GDM1 (cell line): ENCODE measurements at regions not wholly inside any gene's neighbourhood (a gene's known extent, or its start where the extent isn't known, plus 50 kb on each side); places are given as distances from the start of the nearest gene placed in this dataset.

Experiments
- DNase-seq: peaks from one replicate; lab custom pipeline; 2025; lab: John Stamatoyannopoulos, UW

DNA sequence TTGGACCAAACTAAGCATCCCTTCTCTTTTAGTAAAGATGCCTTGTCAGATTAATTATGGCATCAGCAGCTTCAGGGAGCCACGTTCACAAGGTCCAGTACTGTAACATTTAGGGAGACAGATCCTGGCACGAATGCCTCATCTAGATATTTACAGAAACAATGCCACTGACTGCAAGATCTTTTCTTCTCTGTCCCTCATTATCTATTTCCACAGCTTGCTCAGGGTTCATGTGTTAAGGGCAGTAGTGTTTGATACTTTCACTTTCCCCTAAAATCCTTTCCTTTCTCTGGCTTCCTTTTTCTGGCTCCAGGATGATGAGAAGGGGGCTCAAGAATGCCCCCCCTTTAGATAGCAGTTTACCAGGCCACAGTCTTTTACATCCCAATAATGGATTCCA is 393.9 kb downstream of the BCL11A start:
- no peak for DNase-seq

DNA sequence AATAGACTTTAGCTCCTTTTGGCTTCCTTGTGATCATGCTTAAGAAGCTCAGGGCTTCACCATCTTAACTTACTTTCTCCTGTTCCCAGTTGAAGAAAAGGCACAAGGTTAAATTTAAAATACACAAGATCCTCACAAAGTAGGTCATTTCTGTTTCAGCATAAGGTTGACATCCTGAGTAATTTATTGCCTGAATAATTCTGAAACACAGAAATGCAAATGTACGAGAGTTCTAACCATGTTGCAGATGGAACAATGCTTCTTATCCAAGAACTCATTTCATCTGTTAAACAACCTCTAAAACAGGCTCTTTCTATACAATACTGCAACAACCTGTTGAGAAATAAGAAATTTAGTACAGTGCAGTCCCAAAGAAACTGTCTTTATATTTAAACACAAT is 395.2 kb downstream of the BCL11A start:
- DNase-seq, result no peak

DNA sequence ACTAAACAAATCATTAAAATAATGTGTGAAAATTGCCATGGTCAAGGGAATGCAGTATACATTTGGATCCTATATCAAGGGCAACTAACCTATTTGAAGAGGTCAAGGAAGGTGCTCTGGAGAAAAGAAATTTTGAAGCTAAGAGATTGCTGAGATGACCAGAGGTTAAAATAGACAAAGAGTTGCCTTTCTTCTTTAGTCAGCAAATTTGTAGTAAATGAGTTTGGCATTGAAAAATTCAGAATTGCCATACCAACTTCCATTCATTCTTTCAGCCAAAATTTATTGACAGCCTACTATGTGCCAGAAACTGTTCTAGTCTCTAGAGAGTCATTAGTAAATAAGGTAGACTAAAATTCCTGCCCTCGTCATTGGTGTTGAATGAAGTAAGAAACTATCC is 396.2 kb downstream of the BCL11A start:
- no peak for DNase-seq

DNA sequence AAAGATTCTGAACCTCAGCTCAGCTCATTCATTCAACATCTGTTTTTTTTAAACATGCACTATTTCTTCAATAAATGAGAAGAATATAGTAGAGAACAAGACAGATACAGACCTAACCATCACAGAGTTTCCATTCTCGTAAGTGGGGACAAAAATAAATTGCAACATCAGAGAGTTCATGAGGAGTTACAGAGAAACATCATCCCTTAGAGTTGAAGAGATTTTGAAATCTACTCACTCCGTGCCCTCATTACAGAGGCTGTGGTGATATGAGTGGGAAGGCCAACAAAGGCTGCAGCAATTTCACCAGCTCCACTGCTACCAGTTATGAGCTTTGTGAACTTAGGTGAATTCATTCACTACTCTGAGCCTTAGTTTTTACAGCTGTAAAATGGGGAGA is 399.3 kb downstream of the BCL11A start:
- no peak for DNase-seq

DNA sequence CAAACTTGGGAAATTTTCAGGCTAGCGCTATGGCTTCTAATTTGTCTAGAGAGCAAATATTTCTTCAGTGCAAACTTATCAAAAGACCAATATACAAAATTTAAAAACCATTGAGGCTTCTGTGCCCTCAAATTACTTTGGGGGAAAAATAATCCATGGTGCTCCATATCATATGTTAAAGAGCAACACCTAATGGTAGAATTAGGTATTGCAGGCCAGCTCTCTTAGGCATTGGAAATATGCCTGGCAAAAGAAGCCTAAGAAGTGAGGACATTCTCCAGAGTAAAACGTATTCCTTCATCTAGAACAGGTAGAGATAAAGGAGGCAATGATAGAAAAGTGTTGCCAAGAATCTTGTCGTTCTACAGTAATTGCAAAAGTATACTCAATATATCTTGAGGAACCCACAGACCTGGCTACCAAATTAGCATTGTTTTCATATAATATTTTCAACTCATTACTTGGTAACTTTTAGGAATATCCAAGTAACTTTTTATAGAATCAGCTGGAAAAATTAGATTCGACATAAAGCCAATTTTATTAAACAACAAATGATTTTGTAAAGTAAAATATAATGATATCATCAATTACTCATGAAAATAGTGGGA is 401.1 kb downstream of the BCL11A start:
- peak; percentile 20 for DNase-seq

DNA sequence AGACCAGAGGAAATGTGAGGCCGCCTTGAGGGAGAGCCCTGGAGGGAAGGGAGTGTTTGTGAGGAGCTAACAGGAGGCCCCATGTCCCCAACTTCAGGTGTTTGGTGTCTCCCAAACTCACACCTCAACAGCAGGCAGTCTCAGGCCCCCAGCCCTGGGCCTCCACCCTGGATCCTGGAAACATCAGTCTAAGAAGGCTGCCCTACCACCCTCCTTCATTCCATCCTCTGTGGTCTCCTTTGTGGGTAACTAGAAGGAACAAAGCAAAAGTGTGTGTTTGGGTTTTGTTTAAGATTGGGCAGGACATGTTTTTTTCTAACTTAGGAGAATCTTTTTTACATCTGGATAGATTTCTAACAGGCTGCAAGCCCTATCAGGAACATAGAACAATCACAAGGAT is 404.3 kb downstream of the BCL11A start:
- peak; percentile 65 for DNase-seq

DNA sequence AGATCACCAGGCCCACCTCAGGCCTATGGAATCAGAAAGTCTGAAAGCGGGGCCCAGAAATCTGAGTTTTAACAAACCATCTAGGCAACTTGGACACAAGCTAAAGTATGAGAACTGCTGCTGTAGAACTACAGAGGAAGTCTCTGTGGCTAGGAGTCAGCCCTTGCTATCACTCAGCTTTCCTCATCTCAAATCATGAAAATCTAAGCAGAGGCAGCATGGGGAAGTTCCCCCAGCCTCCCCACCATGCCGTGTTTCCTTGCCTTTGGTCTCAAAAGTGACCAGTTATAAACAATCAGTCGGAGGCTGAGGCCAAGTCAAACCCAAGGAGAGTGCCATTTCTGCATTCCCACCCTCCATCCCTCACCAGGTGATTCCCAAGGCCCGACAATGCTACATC is 404.7 kb downstream of the BCL11A start:
- DNase-seq, result peak; percentile 69

DNA sequence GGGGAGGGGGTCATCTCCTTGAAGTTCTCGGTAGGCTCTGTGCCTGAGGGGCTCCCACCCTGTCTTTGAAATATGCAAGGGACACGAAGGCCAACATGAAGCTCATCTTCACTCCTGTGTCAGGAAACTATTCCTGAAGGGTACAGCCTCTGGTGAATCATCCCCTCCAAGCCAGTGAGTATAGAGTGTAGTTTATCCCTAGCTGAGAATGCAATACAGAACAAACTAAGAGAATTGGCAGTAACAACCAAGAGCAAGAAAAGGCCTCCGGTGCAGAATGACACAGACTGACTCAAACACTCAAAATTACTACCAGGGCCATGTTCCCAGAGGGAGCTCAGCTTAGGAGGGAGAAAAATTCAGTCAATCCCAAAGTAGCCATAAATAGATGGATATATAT is 413.3 kb downstream of the BCL11A start:
- DNase-seq, result no peak

DNA sequence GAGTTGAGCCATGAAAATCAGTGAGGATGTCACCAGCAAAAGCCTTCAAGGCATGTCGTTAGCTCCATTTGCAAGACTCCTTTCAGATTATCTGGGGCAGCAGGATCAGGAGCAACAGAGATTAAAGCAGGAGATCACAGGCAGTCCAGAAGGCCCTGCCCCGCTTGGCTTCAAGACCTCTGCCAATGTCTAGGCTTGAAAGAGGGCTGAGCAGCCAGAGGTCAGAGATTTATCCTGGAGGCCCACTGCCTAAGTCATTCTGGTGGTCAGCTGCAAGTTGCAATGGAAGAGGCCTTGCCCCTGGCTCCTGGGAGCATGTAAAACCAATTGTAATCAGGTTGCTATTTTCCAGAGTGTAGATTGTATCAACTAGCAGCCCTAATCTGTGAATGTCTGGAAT is 416.5 kb downstream of the BCL11A start:
- no peak for DNase-seq

DNA sequence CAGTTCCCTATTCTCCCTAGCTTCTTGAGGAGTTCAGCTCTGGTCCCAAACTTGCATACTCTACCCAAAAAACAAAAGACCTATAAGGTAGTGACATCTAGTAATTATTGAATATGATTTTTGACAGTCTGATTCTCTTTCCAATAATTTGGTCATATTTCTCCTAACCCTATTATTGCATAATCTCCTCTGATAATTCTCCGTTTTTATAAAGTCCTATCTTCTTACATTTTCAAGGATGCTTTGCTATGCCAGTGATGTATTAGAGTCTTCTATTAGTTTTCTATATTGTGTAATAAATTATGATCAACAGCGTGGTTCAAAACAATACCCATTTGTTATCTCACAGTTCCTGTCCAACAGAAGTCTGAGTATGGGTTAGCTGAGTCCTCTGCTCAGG is 426.3 kb downstream of the BCL11A start:
- DNase-seq, result no peak

DNA sequence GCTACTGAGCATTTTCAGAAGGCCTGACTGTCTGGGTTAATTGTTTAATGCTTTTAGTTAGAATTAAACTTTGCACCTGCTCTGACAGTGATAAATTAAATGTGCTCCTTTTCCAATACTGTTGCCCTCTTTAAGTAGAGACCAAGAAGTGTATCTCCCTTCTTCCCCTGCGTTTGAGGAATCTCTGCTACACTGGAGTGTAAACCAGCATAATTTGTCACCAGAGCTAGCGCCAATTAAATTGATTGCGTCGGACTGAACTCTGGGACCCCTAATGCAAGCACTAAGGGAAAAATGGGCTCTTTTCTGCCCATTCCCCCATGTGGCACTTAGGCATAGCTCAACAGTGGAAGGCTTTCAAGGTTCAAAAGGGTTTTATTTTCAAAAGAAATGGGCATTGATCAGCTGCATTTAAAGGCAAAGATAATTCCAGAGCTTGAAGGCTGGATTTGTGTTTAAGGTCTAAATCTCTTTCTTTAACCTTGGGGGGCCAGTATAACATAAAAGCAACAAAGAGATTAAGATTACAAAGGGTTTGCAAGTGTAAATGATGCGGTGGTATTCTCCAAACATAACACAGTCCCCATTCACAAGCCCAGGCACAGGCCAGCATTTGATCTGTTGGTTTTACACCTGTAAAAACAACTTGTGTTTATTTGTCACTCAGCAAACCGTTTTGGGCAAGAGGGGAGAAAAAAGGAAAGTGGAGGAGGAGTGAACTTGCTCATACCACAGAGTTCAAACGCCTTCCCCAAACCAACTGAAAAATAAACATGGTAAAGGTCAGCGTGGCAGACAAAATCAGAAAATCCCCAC is 427.6 kb downstream of the BCL11A start:
- DNase-seq, result no peak

DNA sequence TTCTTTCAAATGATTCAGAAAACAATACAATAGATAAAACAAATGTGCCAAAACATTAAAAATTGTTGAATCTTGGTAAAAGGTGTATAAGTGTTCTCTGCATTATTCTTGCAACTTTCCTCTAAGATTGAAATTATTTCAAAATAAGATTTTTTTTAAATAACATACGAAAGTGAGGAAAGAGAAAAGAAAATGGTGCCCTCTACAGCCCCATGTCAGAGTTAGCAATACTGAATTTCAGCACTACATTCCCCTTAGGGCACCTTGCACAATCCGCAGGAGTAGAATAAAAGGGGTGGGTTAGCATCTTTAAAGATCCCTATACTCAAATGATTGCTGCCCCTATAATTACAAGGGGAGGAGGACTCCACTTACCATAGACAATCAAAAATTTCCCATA is 433.7 kb downstream of the BCL11A start:
- DNase-seq, result no peak

DNA sequence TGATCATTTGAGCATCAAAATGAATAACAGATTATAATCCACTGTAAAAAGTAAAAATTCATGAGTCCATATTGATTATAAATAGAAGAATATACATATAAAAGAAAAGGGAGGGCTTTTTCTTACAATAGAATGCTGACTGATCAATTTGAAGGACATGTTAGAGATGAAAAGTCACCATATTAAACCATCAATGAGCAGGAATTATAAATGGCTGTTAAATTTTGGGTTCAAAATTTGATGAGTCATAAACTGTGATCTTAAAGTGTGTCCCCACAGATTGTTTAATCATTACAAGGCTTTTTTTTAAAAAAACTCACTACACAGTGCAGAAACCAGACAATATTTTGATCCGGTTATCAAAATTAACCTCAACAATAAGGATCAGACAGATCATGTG is 434.5 kb downstream of the BCL11A start:
- no peak for DNase-seq

DNA sequence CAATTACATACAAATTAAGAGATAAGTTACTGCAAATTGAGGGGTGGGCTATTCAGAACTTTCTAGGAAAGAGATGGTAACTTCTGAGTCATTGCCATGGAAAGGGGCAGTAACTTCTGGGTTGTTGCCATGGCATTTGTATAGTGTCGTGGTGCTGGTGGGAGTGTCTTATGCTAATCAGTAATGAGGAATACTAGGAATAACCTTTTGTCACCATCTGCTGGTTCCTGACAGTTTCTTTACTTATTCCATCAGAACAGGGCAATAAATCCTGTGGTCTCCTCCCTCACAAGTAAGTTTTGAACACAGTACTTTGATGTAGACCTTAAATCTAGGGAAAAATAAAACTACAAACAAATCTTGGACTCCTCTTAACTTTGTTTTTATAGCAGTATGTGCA is 435.4 kb downstream of the BCL11A start:
- no peak for DNase-seq

DNA sequence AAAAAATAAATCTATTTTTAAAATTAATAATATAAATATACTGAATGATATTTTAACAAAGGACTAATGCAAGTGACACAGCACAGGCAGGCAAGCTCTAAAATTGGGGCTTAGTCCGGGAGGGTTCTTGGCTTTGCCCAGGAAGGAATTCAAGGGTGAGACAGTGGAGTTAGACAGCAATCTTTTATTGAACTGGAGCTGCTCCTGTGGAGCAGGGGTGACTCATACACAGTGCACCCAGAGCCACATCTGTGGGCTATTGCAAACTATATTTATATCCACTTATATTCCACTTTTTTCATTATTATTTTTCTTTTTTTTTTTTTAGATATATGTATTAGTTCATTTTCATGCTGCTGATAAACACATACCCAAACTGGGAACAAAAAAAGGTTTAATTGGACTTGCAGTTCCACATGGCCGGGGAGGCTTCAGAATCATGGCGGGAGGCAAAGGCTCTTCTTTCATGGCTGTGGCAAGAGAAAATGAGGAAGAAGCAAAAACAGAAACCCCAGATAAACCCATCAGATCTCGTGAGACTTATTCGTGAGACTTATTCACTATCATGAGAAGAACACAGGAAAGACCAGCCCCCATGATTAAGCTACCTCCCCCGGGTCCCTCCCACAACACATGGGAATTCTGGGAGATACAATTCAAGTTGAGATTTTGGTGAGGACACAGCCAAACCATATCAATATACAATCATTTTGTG is 437.1 kb downstream of the BCL11A start:
- peak; percentile 20 for DNase-seq

DNA sequence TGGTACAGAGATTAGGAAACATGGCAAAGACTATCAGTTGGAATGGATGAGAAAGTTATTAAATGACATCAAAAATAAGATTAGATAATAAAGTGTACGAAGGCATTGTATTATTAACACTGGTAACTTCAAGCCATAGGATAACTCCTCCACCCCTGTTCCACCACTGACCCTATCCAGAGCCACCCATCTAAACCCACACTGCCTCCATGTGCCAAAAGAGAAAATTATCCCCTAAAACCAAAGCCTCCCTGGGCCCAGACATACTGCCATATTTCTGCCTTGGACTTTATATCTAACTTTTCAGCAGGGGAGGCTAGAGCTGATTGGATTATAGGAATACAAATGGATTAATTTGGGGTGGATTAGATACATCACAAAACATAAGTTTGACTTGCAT is 443.7 kb downstream of the BCL11A start:
- peak; percentile 11 for DNase-seq

DNA sequence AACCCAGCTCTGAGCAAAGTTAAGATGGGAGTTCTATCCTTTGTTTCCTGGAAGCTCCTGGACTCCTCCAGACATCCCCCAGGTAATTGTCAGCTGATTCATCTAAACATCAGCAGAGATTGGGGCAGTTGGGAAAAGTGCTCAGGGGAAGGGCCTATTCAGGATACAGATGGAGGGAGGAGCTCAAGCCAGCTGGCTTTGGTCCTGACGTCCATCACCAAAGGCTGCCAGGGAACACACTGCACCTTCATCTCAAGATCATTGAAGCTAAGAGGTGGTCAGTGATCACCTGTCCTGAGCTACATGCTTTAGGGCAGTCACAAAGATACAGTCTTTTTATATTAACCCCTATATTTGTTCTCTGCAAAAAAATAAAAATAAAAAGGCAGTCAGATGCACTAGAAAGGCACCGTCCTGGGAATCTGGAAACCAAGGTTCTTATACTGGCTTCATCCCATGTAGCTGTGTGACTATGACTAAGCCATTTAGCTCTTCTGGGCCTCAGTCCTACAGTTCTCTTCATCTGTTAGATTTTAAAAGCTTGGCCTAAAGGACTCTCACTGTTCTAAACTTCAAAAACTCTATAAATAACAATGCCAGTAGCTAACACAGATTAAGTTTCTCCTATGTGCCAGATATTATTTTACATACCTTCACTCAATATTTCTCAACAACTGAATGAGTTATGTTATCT is 446.5 kb downstream of the BCL11A start:
- DNase-seq, result no peak

DNA sequence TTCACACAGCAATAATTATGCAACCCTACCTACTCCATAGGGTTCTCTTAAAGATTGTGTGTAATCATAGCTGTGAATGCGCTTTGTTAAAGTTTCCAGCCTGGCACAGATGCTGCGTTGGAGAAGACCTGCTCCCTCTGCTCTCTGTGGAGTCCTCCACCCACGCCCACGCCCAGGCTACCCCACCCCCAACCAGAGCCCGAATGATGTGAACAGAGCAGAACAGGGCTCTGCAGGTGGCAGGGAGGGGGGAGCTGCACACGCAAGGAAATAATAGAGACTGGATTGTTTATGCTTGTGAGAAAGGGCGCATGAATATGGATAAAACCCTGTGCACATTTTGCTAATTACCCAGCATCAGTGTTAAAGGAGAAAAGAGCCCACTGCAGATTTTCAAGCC is 447.5 kb downstream of the BCL11A start:
- no peak for DNase-seq

DNA sequence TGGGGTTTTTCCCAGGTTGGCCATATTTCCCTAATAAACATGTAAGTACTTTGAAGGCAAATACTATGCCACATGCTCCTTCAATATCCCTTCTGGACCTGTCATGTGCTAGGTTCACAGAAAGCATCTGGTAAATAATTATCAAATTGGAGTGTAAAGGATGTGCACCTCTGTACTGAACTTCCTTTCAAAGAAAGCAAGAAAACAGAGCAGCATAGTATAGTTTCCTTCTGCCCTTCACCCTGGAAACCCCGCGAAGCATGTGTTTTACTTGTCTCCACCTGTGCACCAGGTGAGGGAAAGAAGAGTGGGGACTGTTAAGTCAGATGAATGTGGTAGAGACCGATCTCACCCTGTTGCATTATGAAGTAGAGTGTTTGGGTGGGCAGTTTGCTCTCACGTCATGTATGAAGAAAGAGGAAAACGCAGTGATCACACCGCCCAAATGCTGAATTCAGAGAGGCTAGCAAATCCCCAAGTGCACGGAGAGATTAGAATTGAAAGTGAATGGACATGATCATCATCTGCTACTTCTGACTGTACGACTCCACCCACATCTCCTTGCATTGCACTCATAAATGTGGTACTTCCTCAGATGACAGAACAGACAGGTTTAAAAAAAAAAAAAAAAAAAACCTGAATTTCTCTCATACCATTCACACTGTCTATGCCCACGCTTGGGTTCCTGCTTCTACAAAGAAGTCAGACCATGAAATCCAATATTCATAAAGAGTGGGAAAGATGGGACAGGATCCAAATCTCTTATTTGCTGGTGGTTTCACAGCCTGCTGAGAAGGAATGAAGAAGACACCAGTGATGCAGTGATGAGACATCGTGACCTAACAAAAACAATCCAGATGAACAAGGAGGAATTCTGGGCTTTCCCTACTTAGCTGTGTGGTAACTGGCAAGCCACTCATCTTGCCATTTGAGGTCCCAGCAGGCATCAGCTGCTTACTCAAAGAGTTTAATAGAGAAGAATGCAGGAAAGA is 448.6 kb downstream of the BCL11A start:
- peak; percentile 72 for DNase-seq

DNA sequence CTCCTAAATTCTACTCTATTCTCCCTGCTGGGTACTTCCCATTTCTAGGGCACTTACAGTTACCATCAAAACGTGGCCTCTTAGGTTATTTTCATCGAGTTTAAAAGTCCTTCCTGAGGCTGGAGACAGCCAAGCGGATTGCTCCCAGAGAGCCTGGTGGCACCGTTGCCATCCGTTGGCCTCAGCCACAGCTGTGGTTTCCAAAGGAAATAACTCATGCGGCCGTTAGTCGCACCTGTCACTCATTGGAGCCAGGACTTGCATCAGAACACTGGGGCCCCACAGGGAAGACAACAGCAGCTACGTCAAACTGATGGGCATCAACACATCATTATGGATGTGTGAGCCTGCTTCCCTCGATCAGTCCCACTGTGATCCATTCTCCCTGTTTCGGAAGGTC is 453.4 kb downstream of the BCL11A start:
- peak; percentile 98 for DNase-seq

DNA sequence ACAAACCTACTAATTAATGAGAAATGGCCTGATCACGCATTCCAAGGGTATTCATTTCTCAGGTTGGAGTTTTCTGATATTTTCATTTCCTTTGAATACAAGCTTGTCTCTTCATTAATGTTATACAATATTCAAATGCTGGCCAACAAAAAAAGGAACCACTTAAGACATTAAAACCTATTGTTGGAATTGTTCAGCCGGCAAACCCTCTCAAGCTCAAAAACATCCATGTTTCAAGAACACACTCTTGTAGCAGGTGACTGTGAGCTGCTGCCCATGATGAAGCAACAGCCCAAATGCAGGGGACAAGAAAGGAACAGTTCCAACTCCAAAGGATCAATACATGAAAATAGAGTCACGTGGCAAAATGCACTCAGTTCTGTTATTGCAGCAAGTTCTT is 454.5 kb downstream of the BCL11A start:
- no peak for DNase-seq
